Fibroblast of lung (primary cell): ENCODE measurements at regions not wholly inside any gene's neighbourhood (a gene's known extent, or its start where the extent isn't known, plus 50 kb on each side); places are given as distances from the start of the nearest gene placed in this dataset.

ENCODE experiments used
- DNase-seq, 2 donors: peaks; one replicate each; pipeline versions ENCODE4 v3.0.0 to v3.0.0-alpha.2; 2010; ENCODE audit warnings: low read depth in 2 of 2
- H2AFZ ChIP-seq: 2 replicates; pipeline ENCODE4 v1.5.1; 2012; ENCODE audit warnings: low read length, control low read depth, inconsistent platforms
- H3K27ac ChIP-seq: 2 replicates; pipeline ENCODE4 v1.5.1; 2011; ENCODE audit warnings: low read length, control low read depth; ENCODE audit not compliant: insufficient read depth
- H3K27me3 ChIP-seq: 2 replicates; pipeline ENCODE4 v1.5.1; 2011; ENCODE audit warnings: mild to moderate bottlenecking, low read length; ENCODE audit not compliant: control insufficient read depth, insufficient read depth
- H3K36me3 ChIP-seq: 2 replicates; pipeline ENCODE4 v1.5.1; 2011; ENCODE audit warnings: low read length; ENCODE audit not compliant: control insufficient read depth, insufficient read depth
- H3K4me1 ChIP-seq: 2 replicates; pipeline ENCODE4 v1.5.1; 2011; ENCODE audit warnings: low read length; ENCODE audit not compliant: control insufficient read depth, insufficient read depth; ENCODE audit errors: extremely low read depth
- H3K4me2 ChIP-seq: 2 replicates; pipeline ENCODE4 v1.5.1; 2011; ENCODE audit warnings: low read length, control low read depth; ENCODE audit not compliant: insufficient read depth; ENCODE audit errors: extremely low read depth
- H3K4me3 ChIP-seq, 4 experiments: fragments of 200-600 bp in 1 of 4; sonication (generic) in 1 of 4; replicated peaks in 1 of 4; 2 replicates each; pipeline ENCODE4 v1.5.1; 2011 to 2016; ENCODE audit warnings: low read length in 4 of 4, low read depth in 3 of 4, mild to moderate bottlenecking in 3 of 4, control low read depth in 2 of 4, inconsistent platforms in 1 of 4, mixed read lengths in 1 of 4; ENCODE audit not compliant: insufficient read depth in 1 of 4; ENCODE audit errors: control extremely low read depth in 1 of 4
- H3K79me2 ChIP-seq: 2 replicates; pipeline ENCODE4 v1.5.1; 2012; ENCODE audit warnings: mild to moderate bottlenecking, low read length, inconsistent platforms; ENCODE audit not compliant: control insufficient read depth, insufficient read depth
- H3K9ac ChIP-seq: 2 replicates; pipeline ENCODE4 v1.5.1; 2011; ENCODE audit warnings: mild to moderate bottlenecking, low read length, control low read depth; ENCODE audit not compliant: insufficient read depth
- H3K9me3 ChIP-seq: 2 replicates; pipeline ENCODE4 v1.5.1; 2012; ENCODE audit warnings: low read depth, low read length; ENCODE audit not compliant: control insufficient read depth, insufficient read depth
- H4K20me1 ChIP-seq: 2 replicates; pipeline ENCODE4 v1.5.1; 2011; ENCODE audit warnings: low read length; ENCODE audit not compliant: control insufficient read depth, insufficient read depth; ENCODE audit errors: extremely low read depth
- EZH2 ChIP-seq: IDR thresholded peaks from 2 replicates; pipeline ENCODE4 v1.5.1; 2012; ENCODE audit warnings: low read length, control low read depth, mild to moderate bottlenecking; ENCODE audit errors: missing control alignments
- TF ChIP-seq, protein P1 (sequence below), 2 donors: IDR thresholded peaks in 1 of 2; conservative IDR thresholded peaks in 1 of 2; 1 replicate in 1 of 2; 2 replicates in 1 of 2; pipeline ENCODE4 v1.5.1; 2011 to 2012; ENCODE audit warnings: low read length in 2 of 2, control low read depth in 1 of 2, inconsistent platforms in 1 of 2, low read depth in 1 of 2, mild to moderate bottlenecking in 1 of 2

GRCh38 chr5:109611505-109611904 is 78.2 kb upstream of the MAN2A1 start:
- H3K4me3 ChIP-seq, result no peak overlapping the region
- H3K4me1 ChIP-seq, result no peaks in the 10 kb centered on the region
- H3K9ac ChIP-seq, result no peak overlapping the region
- TF ChIP-seq, protein P1, sequence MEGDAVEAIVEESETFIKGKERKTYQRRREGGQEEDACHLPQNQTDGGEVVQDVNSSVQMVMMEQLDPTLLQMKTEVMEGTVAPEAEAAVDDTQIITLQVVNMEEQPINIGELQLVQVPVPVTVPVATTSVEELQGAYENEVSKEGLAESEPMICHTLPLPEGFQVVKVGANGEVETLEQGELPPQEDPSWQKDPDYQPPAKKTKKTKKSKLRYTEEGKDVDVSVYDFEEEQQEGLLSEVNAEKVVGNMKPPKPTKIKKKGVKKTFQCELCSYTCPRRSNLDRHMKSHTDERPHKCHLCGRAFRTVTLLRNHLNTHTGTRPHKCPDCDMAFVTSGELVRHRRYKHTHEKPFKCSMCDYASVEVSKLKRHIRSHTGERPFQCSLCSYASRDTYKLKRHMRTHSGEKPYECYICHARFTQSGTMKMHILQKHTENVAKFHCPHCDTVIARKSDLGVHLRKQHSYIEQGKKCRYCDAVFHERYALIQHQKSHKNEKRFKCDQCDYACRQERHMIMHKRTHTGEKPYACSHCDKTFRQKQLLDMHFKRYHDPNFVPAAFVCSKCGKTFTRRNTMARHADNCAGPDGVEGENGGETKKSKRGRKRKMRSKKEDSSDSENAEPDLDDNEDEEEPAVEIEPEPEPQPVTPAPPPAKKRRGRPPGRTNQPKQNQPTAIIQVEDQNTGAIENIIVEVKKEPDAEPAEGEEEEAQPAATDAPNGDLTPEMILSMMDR (conservative IDR thresholded peaks at IDR 0.05 in 1 of 2, IDR thresholded peaks at IDR 0.05 in 1 of 2; ENCODE audit: low read depth in 1 of 2, low read length in 2 of 2), result no peak
- TF ChIP-seq EZH2, result no peak
- no peaks in the 10 kb centered on the region for H3K79me2 ChIP-seq
- no peak overlapping the region for H3K27ac ChIP-seq
- H3K27me3 ChIP-seq, result no peaks in the 10 kb centered on the region
- no peak overlapping the region for H3K4me2 ChIP-seq
- no peaks in the 10 kb centered on the region for H3K9me3 ChIP-seq
- H3K36me3 ChIP-seq, result no peaks in the 10 kb centered on the region
- H2AFZ ChIP-seq, result no peak overlapping the region
- no peak for DNase-seq
- H4K20me1 ChIP-seq, result no peaks in the 10 kb centered on the region

- no peak overlapping the region for H3K27ac ChIP-seq
- no peaks in the 10 kb centered on the region for H3K4me1 ChIP-seq
- no peaks in the 10 kb centered on the region for H3K27me3 ChIP-seq
- H2AFZ ChIP-seq, result no peak overlapping the region
- H3K79me2 ChIP-seq, result no peaks in the 10 kb centered on the region
- H3K4me3 ChIP-seq, result no peak overlapping the region
- no peaks in the 10 kb centered on the region for H4K20me1 ChIP-seq
- no peak for DNase-seq
- TF ChIP-seq, protein P1 (conservative IDR thresholded peaks at IDR 0.05 in 1 of 2, IDR thresholded peaks at IDR 0.05 in 1 of 2; ENCODE audit: low read depth in 1 of 2, low read length in 2 of 2), result no peak
- TF ChIP-seq EZH2, result no peak
- no peak overlapping the region for H3K4me2 ChIP-seq
- H3K9me3 ChIP-seq, result no peaks in the 10 kb centered on the region
- H3K9ac ChIP-seq, result no peak overlapping the region
- no peaks in the 10 kb centered on the region for H3K36me3 ChIP-seq
Observed at GRCh38 chr5:109611061-109611460, 78.7 kb upstream of the MAN2A1 start.

GRCh38 chr5:109610581-109610980 is 79.1 kb upstream of the MAN2A1 start:
- H3K4me2 ChIP-seq, result no peak overlapping the region

More at GRCh38 chr5:109610581-109610980, 79.1 kb upstream of the MAN2A1 start:
- H3K36me3 ChIP-seq, result no peaks in the 10 kb centered on the region
- H3K4me3 ChIP-seq, result no peak overlapping the region
- H2AFZ ChIP-seq, result no peak overlapping the region
- H3K27me3 ChIP-seq, result no peaks in the 10 kb centered on the region
- H3K9me3 ChIP-seq, result no peaks in the 10 kb centered on the region
- H4K20me1 ChIP-seq, result no peaks in the 10 kb centered on the region
- TF ChIP-seq, protein P1 (conservative IDR thresholded peaks at IDR 0.05 in 1 of 2, IDR thresholded peaks at IDR 0.05 in 1 of 2; ENCODE audit: low read depth in 1 of 2, low read length in 2 of 2), result no peak
- TF ChIP-seq EZH2, result no peak
- H3K9ac ChIP-seq, result no peak overlapping the region
- H3K79me2 ChIP-seq, result no peaks in the 10 kb centered on the region
- DNase-seq, result no peak
- H3K27ac ChIP-seq, result no peak overlapping the region
- H3K4me1 ChIP-seq, result no peaks in the 10 kb centered on the region
